GM12891 (cell line): ENCODE measurements at regions not wholly inside any gene's neighbourhood (a gene's known extent, or its start where the extent isn't known, plus 50 kb on each side); places are given as distances from the start of the nearest gene placed in this dataset.

Experiments
- PAX5 ChIP-seq: IDR thresholded peaks from 2 replicates; pipeline ENCODE4 v1.6.1; 2011; ENCODE audit warnings: low read length, moderate library complexity, mild to moderate bottlenecking; ENCODE audit not compliant: insufficient read depth, severe bottlenecking
- POLR2A ChIP-seq: IDR thresholded peaks from 2 replicates; pipeline ENCODE4 v1.6.1; 2011; ENCODE audit warnings: low read depth, low read length, control low read depth
- POLR2AphosphoS5 ChIP-seq: IDR thresholded peaks from 2 replicates; pipeline ENCODE4 v1.6.1; 2011; ENCODE audit warnings: low read depth, low read length, control low read depth
- POU2F2 ChIP-seq: IDR thresholded peaks from 2 replicates; pipeline ENCODE4 v1.6.1; 2011; ENCODE audit warnings: low read depth, mild to moderate bottlenecking, control low read depth, low read length, moderate library complexity
- SPI1 ChIP-seq: IDR thresholded peaks from 2 replicates; pipeline ENCODE4 v1.6.1; 2011; ENCODE audit warnings: low read depth, low read length, control low read depth
- TAF1 ChIP-seq: IDR thresholded peaks from 2 replicates; pipeline ENCODE4 v1.6.1; 2011; ENCODE audit warnings: low read depth, low read length, control low read depth

GRCh38 chr1:200343874-200344273 lies 66.0 kb downstream of the ZNF281 start:
- TF ChIP-seq POLR2AphosphoS5 (no peak), POLR2A (no peak), PAX5 (no peak), TAF1 (no peak), POU2F2 (no peak), SPI1 (no peak)
